Endodermal cell (in vitro differentiated cells): ENCODE measurements at regions not wholly inside any gene's neighbourhood (a gene's known extent, or its start where the extent isn't known, plus 50 kb on each side); places are given as distances from the start of the nearest gene placed in this dataset.
"Not testable (repeated sequence)": the region's sequence is repeated elsewhere in the genome, so short reads cannot be mapped to it uniquely, and the experiment has no call there.

Experiments
- DNase-seq: peaks from one replicate; pipeline ENCODE4 v3.0.0-alpha.2; 2017
- H3K27ac ChIP-seq: 2 replicates; pipeline ENCODE4 v1.5.1; 2013; ENCODE audit warnings: mild to moderate bottlenecking, low read depth, low read length, moderate library complexity
- H3K27me3 ChIP-seq: 2 replicates; pipeline ENCODE4 v1.6.1; 2013; ENCODE audit warnings: mild to moderate bottlenecking, low read length, moderate library complexity; ENCODE audit not compliant: insufficient read depth, control insufficient read depth, poor library complexity, severe bottlenecking
- H3K36me3 ChIP-seq: 2 replicates; pipeline ENCODE4 v1.7.0; 2013; ENCODE audit warnings: mild to moderate bottlenecking, low read length, moderate library complexity; ENCODE audit not compliant: control insufficient read depth, insufficient read depth
- H3K4me1 ChIP-seq: one replicate; pipeline ENCODE4 v1.7.0; 2013; ENCODE audit warnings: low read length; ENCODE audit not compliant: control insufficient read depth, insufficient read depth
- H3K4me3 ChIP-seq: 2 replicates; pipeline ENCODE4 v1.5.1; 2013; ENCODE audit warnings: mild to moderate bottlenecking, low read length, moderate library complexity
- H3K9ac ChIP-seq: 2 replicates; pipeline ENCODE4 v1.6.1; 2013; ENCODE audit warnings: mild to moderate bottlenecking, low read length, moderate library complexity; ENCODE audit not compliant: poor library complexity, severe bottlenecking; ENCODE audit errors: extremely low read depth
- H3K9me3 ChIP-seq: 2 replicates; pipeline ENCODE4 v1.6.1; 2013; ENCODE audit warnings: mild to moderate bottlenecking, low read length, moderate library complexity; ENCODE audit not compliant: control insufficient read depth
- H3K27ac Mint-ChIP-seq: 2 replicates; pipeline ENCODE4 v1.8.0; 2020; ENCODE audit warnings: mixed read lengths
- H3K27me3 Mint-ChIP-seq: 2 replicates; pipeline ENCODE4 v1.8.0; 2021; ENCODE audit warnings: mild to moderate bottlenecking, mixed read lengths; ENCODE audit not compliant: insufficient read depth
- H3K36me3 Mint-ChIP-seq: 2 replicates; pipeline ENCODE4 v1.8.0; 2020; ENCODE audit warnings: low read depth, mixed read lengths
- H3K4me1 Mint-ChIP-seq: 2 replicates; pipeline ENCODE4 v1.8.0; 2020; ENCODE audit warnings: mixed read lengths
- H3K4me3 Mint-ChIP-seq: 2 replicates; pipeline ENCODE4 v1.8.0; 2020; ENCODE audit warnings: mild to moderate bottlenecking, moderate library complexity, mixed read lengths
- H3K9me3 Mint-ChIP-seq: 2 replicates; pipeline ENCODE4 v1.8.0; 2020; ENCODE audit warnings: mild to moderate bottlenecking, mixed read lengths
- CTCF ChIP-seq: fragments of 200-600 bp; sonication (generic); conservative IDR thresholded peaks from 2 replicates; pipeline ENCODE4 v1.5.0; 2021; ENCODE audit warnings: antibody characterized with exemption, mild to moderate bottlenecking
- WGBS, 2 experiments: methylation state at CpG; one replicate each; pipeline versions ENCODE4 v1.1.5 to v1.1.7; 2013; ENCODE audit warnings: missing lambda C conversion rate in 2 of 2, mixed read lengths in 1 of 2; ENCODE audit not compliant: insufficient coverage in 1 of 2, insufficient read length in 1 of 2; 5-methylcytosine and 5-hydroxymethylcytosine counted together

- H3K27ac Mint-ChIP-seq, result no peak overlapping the region
Observed at GRCh38 chr2:128415779-128416061, 97.1 kb upstream of the HS6ST1 start.

GRCh38 chr2:128416109-128416785 lies 97.6 kb upstream of the HS6ST1 start:
- H3K27ac ChIP-seq, result no peak overlapping the region
- Mint-ChIP-seq H3K27me3 (peaks cover 10% of the 10 kb centered on the region), H3K4me3 (no peak overlapping the region), H3K27ac (no peak overlapping the region), H3K36me3 (peaks cover 5% of the 10 kb centered on the region), H3K4me1 (peaks cover 25% of the 10 kb centered on the region), H3K9me3 (peaks cover 31% of the 10 kb centered on the region)
- no peak for TF ChIP-seq CTCF
- WGBS, 2 experiments, result 80 to 82% methylated on average over 7 to 9 of the region's 9 CpGs
- H3K27me3 ChIP-seq, result no peaks in the 10 kb centered on the region
- no peak overlapping the region for H3K9ac ChIP-seq
- peaks cover 25% of the 10 kb centered on the region for H3K9me3 ChIP-seq
- no peaks in the 10 kb centered on the region for H3K36me3 ChIP-seq
- DNase-seq, result peak; percentile 58
- no peak overlapping the region for H3K4me3 ChIP-seq
- H3K4me1 ChIP-seq, result peaks cover 12% of the 10 kb centered on the region

More at GRCh38 chr2:128415779-128416061, 97.1 kb upstream of the HS6ST1 start:
- peaks cover 25% of the 10 kb centered on the region for H3K9me3 ChIP-seq
- H3K4me1 ChIP-seq, result peaks cover 12% of the 10 kb centered on the region
- Mint-ChIP-seq H3K36me3 (peaks cover 5% of the 10 kb centered on the region), H3K4me1 (peaks cover 25% of the 10 kb centered on the region), H3K4me3 (no peak overlapping the region), H3K9me3 (peaks cover 29% of the 10 kb centered on the region), H3K27me3 (peaks cover 10% of the 10 kb centered on the region)
- WGBS, 2 experiments, result 86% methylated on average over 1 of the region's 1 CpG; no CpG with 5 or more reads in 1 of the 2 experiments
- H3K27ac ChIP-seq, result no peak overlapping the region
- no peak for DNase-seq
- TF ChIP-seq CTCF, result no peak
- H3K27me3 ChIP-seq, result no peaks in the 10 kb centered on the region
- no peak overlapping the region for H3K9ac ChIP-seq
- H3K4me3 ChIP-seq, result no peak overlapping the region
- H3K36me3 ChIP-seq, result no peaks in the 10 kb centered on the region

GRCh38 chr2:128416806-128417205 lies 98.1 kb upstream of the HS6ST1 start:
- Mint-ChIP-seq H3K4me1 (peaks cover 25% of the 10 kb centered on the region), H3K9me3 (peaks cover 32% of the 10 kb centered on the region), H3K27ac (no peak overlapping the region), H3K36me3 (peaks cover 5% of the 10 kb centered on the region), H3K27me3 (peaks cover 10% of the 10 kb centered on the region), H3K4me3 (no peak overlapping the region)
- H3K4me1 ChIP-seq, result peaks cover 12% of the 10 kb centered on the region
- H3K9ac ChIP-seq, result no peak overlapping the region
- no peaks in the 10 kb centered on the region for H3K27me3 ChIP-seq
- WGBS, 2 experiments, result 92 to 96% methylated on average over 2 to 3 of the region's 3 CpGs
- H3K9me3 ChIP-seq, result peaks cover 25% of the 10 kb centered on the region
- DNase-seq, result no peak
- no peak overlapping the region for H3K4me3 ChIP-seq
- TF ChIP-seq CTCF, result no peak
- H3K36me3 ChIP-seq, result no peaks in the 10 kb centered on the region
- H3K27ac ChIP-seq, result no peak overlapping the region

- peak; percentile 18 for DNase-seq
- not testable (repeated sequence) for H3K9ac ChIP-seq, H3K27me3 ChIP-seq, H3K27ac Mint-ChIP-seq, H3K36me3 Mint-ChIP-seq, H3K36me3 ChIP-seq, H3K4me3 ChIP-seq, H3K27ac ChIP-seq, H3K4me3 Mint-ChIP-seq
- Histone ChIP-seq H3K9me3 (peaks cover 29% of the 10 kb centered on the region), H3K4me1 (peaks cover 12% of the 10 kb centered on the region)
- Mint-ChIP-seq H3K9me3 (peaks cover 36% of the 10 kb centered on the region), H3K27me3 (peaks cover 13% of the 10 kb centered on the region), H3K4me1 (peaks cover 25% of the 10 kb centered on the region)
- 90 to 100% methylated on average over 5 to 8 of the region's 11 CpGs for WGBS, 2 experiments
Observed at GRCh38 chr2:128417264-128417663, 98.6 kb upstream of the HS6ST1 start.
